HG03095 (cell line): ENCODE measurements at regions not wholly inside any gene's neighbourhood (a gene's known extent, or its start where the extent isn't known, plus 50 kb on each side); places are given as distances from the start of the nearest gene placed in this dataset.
"Not testable (repeated sequence)": the region's sequence is repeated elsewhere in the genome, so short reads cannot be mapped to it uniquely, and the experiment has no call there.

Source experiments
- ATAC-seq: cut with Tn5 transposase; IDR thresholded peaks from one replicate; pipeline ENCODE4 v1.9.1; 2021; ENCODE audit warnings: moderate library complexity; ENCODE audit not compliant: unreplicated experiment

GRCh38 chr3:104920512-104920911 lies 446.2 kb upstream of the ALCAM start:
- ATAC-seq, result no peak

- no peak for ATAC-seq
These were observed 432.7 kb upstream of the ALCAM start for GRCh38 chr3:104933972-104934371.

- no peak for ATAC-seq
These were observed 431.1 kb upstream of the ALCAM start for GRCh38 chr3:104935613-104936012.

- no peak for ATAC-seq
These were observed 427.5 kb upstream of the ALCAM start for GRCh38 chr3:104939196-104939595.

- ATAC-seq, result no peak
These were observed 424.9 kb upstream of the ALCAM start for GRCh38 chr3:104941785-104942184.

GRCh38 chr3:104943974-104944373 lies 422.7 kb upstream of the ALCAM start:
- ATAC-seq, result no peak

GRCh38 chr3:104947943-104948342 lies 418.8 kb upstream of the ALCAM start:
- no peak for ATAC-seq

GRCh38 chr3:104949810-104950209 lies 416.9 kb upstream of the ALCAM start:
- ATAC-seq, result not testable (repeated sequence)

- ATAC-seq, result no peak
These were observed 415.3 kb upstream of the ALCAM start for GRCh38 chr3:104951426-104951825.

GRCh38 chr3:104952146-104952972 lies 414.4 kb upstream of the ALCAM start:
- ATAC-seq, result no peak

GRCh38 chr3:104956620-104957345 lies 409.9 kb upstream of the ALCAM start:
- ATAC-seq, result no peak

- no peak for ATAC-seq
These were observed 406.1 kb upstream of the ALCAM start for GRCh38 chr3:104960579-104960978.

GRCh38 chr3:104961851-104962250 lies 404.9 kb upstream of the ALCAM start:
- no peak for ATAC-seq

GRCh38 chr3:104974316-104974715 lies 392.4 kb upstream of the ALCAM start:
- ATAC-seq, result no peak

- no peak for ATAC-seq
These were observed 389.0 kb upstream of the ALCAM start for GRCh38 chr3:104977719-104978118.

- no peak for ATAC-seq
These were observed 384.6 kb upstream of the ALCAM start for GRCh38 chr3:104982130-104982529.

GRCh38 chr3:104987859-104988258 lies 378.9 kb upstream of the ALCAM start:
- ATAC-seq, result no peak

- no peak for ATAC-seq
These were observed 378.2 kb upstream of the ALCAM start for GRCh38 chr3:104988496-104988895.

- no peak for ATAC-seq
These were observed 376.8 kb upstream of the ALCAM start for GRCh38 chr3:104989878-104990277.

- ATAC-seq, result no peak
These were observed 376.0 kb upstream of the ALCAM start for GRCh38 chr3:104990758-104991157.

- ATAC-seq, result no peak
These were observed 374.0 kb upstream of the ALCAM start for GRCh38 chr3:104992676-104993075.

- no peak for ATAC-seq
These were observed 360.5 kb upstream of the ALCAM start for GRCh38 chr3:105006164-105006563.
